Transverse colon (tissue), 4 donors: ENCODE measurements at regions not wholly inside any gene's neighbourhood (a gene's known extent, or its start where the extent isn't known, plus 50 kb on each side); places are given as distances from the start of the nearest gene placed in this dataset.
"Not testable (repeated sequence)": the region's sequence is repeated elsewhere in the genome, so short reads cannot be mapped to it uniquely, and the experiment has no call there.

Experiments used
- DNase-seq: peaks from one replicate; pipeline ENCODE4 v3.0.0-alpha.2; 2019
- H3K27ac ChIP-seq, 4 donors: fragments of 200-600 bp; sonication (generic); 2 replicates each; pipeline ENCODE4 v1.5.1; 2016 to 2018; ENCODE audit warnings: inconsistent platforms in 4 of 4
- H3K27me3 ChIP-seq: fragments of 200-600 bp; sonication (generic); 2 replicates; pipeline ENCODE4 v1.5.1; 2017; ENCODE audit warnings: inconsistent platforms
- H3K36me3 ChIP-seq, 4 donors: fragments of 200-600 bp; sonication (generic); 2 replicates each; pipeline ENCODE4 v1.5.1; 2017 to 2019; ENCODE audit warnings: inconsistent platforms in 4 of 4
- H3K4me1 ChIP-seq, 4 donors: fragments of 200-600 bp; sonication (generic); 2 replicates each; pipeline ENCODE4 v1.5.1; 2017 to 2020; ENCODE audit warnings: inconsistent platforms in 4 of 4
- H3K4me3 ChIP-seq, 4 donors: fragments of 200-600 bp; sonication (generic); 1 replicate in 1 of 4; 2 replicates in 3 of 4; pipeline versions ENCODE4 v1.5.1 to v1.6.1; 2017 to 2019; ENCODE audit warnings: inconsistent platforms in 4 of 4
- H3K9me3 ChIP-seq, 2 donors: fragments of 200-600 bp; sonication (generic); 2 replicates each; pipeline ENCODE4 v1.5.1; 2017 to 2019; ENCODE audit warnings: inconsistent platforms in 2 of 2
- EP300 ChIP-seq: sonication (generic); formaldehyde crosslinking; IDR thresholded peaks from one replicate; pipeline ENCODE4 v1.6.1; 2017; ENCODE audit warnings: antibody characterized with exemption, low read depth
- POLR2A ChIP-seq: fragments of 450-650 bp; IDR thresholded peaks from one replicate; pipeline ENCODE4 v1.6.1; 2016; ENCODE audit warnings: antibody characterized with exemption, mild to moderate bottlenecking, moderate library complexity
- POLR2AphosphoS5 ChIP-seq, 3 donors: sonication (generic); formaldehyde crosslinking; IDR thresholded peaks; one replicate each; pipeline ENCODE4 v1.6.1; 2016; ENCODE audit warnings: antibody characterized with exemption in 3 of 3
- WGBS, 2 donors: methylation state at CpG; one replicate each; pipeline ENCODE4 v1.1.5; 2018; ENCODE audit warnings: low coverage in 1 of 2; 5-methylcytosine and 5-hydroxymethylcytosine counted together
- in situ Hi-C, 4 donors: fragments of 200-750 bp; cut with MboI; loops; one replicate each; pipeline versions ENCODE4 v1.15.0 to v1.15.1; 2017; ENCODE audit warnings: low sequenced_read_pairs in 3 of 4, low pct_ligation_motif_present in 1 of 4, low pct_unique_long_range_greater_than_20kb in 1 of 4
- intact Hi-C: fragments of 100-400 bp; cut with DNase I; formaldehyde crosslinking; loops from one replicate; pipeline ENCODE4 v1.15.1; 2023; ENCODE audit warnings: low total_unique reads
- TF ChIP-seq, protein P1 (sequence below), 5 experiments: fragments of 200-600 bp in 3 of 5; fragments of 450-650 bp in 2 of 5; sonication (generic) in 3 of 5; IDR thresholded peaks; 1 replicate in 2 of 5; 2 replicates in 3 of 5; pipeline ENCODE4 v1.5.1; 2016 to 2017; ENCODE audit warnings: antibody characterized with exemption in 5 of 5, inconsistent platforms in 3 of 5, mild to moderate bottlenecking in 2 of 5, moderate library complexity in 1 of 5

DNA sequence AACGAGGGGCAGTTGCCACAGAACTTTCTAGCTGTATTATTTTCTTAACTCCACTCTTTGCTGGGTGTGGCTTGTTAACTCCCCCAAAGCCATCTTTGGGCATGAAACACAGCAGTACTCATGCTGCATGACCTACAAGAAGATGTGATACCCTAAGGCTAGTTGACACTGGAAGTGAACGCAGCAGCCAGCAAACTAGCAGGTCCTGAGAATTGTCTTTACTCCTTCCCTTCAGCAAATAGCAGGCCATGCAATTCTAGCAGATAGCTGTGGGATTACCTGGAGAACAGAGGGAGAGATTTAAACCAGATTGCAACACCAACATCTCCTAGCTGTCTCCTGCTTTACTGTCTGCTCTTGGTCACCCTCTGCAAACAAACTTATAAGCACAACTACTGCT, 688.0 kb upstream of the ZWINT start:
- no peaks in the 10 kb centered on the region for H3K27me3 ChIP-seq
- WGBS, 2 donors, result 30 to 47% methylated on average over 1 to 2 of the region's 2 CpGs
- no peak overlapping the region for H3K4me3 ChIP-seq
- no peak overlapping the region for H3K27ac ChIP-seq
- no peak for TF ChIP-seq POLR2AphosphoS5 (IDR thresholded peaks at IDR 0.05)
- TF ChIP-seq, protein P1, sequence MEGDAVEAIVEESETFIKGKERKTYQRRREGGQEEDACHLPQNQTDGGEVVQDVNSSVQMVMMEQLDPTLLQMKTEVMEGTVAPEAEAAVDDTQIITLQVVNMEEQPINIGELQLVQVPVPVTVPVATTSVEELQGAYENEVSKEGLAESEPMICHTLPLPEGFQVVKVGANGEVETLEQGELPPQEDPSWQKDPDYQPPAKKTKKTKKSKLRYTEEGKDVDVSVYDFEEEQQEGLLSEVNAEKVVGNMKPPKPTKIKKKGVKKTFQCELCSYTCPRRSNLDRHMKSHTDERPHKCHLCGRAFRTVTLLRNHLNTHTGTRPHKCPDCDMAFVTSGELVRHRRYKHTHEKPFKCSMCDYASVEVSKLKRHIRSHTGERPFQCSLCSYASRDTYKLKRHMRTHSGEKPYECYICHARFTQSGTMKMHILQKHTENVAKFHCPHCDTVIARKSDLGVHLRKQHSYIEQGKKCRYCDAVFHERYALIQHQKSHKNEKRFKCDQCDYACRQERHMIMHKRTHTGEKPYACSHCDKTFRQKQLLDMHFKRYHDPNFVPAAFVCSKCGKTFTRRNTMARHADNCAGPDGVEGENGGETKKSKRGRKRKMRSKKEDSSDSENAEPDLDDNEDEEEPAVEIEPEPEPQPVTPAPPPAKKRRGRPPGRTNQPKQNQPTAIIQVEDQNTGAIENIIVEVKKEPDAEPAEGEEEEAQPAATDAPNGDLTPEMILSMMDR (IDR thresholded peaks at IDR 0.05), result no peak
- no peak for TF ChIP-seq POLR2A
- TF ChIP-seq EP300, result no peak
- in situ Hi-C loops, result no loop called here
- intact Hi-C loops, result no loop called here
- H3K9me3 ChIP-seq, result no peaks in the 10 kb centered on the region
- no peaks in the 10 kb centered on the region for H3K4me1 ChIP-seq
- no peak for DNase-seq
- H3K36me3 ChIP-seq, result no peaks in the 10 kb centered on the region

DNA sequence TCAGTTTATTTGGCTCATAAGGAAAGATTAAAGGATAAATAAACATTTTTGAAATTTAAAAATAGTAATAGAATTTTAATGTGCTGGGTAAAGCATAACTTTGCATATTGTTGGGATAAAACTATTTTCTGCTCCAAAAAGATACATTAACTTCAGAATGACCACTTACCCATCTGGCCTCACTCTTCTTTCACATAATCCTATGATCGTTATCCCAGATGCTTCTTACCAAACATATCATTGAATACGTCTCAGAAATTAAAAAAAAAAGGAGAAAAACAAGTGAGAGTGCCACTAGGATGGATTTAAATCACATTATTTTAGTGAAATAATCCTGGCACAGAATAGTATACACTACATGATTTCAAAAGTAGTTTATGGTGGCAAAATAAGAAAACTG, 677.5 kb upstream of the ZWINT start:
- Histone ChIP-seq H3K4me3 (no peak overlapping the region), H3K27me3 (no peaks in the 10 kb centered on the region), H3K4me1 (no peaks in the 10 kb centered on the region), H3K27ac (no peak overlapping the region), H3K9me3 (no peaks in the 10 kb centered on the region), H3K36me3 (no peaks in the 10 kb centered on the region)
- WGBS, 2 donors, result 79 to 85% methylated on average over 2 of the region's 2 CpGs
- in situ Hi-C loops (no loop called here), intact Hi-C loops (no loop called here)
- no peak for TF ChIP-seq EP300
- DNase-seq, result no peak

DNA sequence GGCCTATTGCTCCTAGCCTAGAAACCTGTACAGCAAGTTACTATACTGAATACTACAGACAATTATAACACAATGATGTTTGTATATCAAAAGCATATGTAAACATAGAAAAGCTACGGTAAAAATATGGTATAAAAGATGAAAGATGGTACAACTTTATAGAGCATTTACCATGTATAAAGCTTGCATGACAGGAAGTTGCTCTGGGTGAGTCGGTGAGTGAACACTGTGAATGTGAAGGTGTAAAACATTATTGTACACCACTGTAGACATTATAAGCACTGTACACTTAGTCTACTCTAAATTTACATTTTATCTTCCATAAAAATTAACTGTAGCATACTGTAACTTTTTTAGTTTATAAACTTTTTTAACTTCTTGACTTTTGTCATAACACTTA, 674.3 kb upstream of the ZWINT start:
- WGBS, 2 donors, result 38 to 46% methylated on average over 2 of the region's 2 CpGs
- TF ChIP-seq POLR2A (no peak), POLR2AphosphoS5 (IDR thresholded peaks at IDR 0.05) (no peak), EP300 (no peak)
- TF ChIP-seq, protein P1 (IDR thresholded peaks at IDR 0.05), result no peak
- no peaks in the 10 kb centered on the region for H3K36me3 ChIP-seq
- H3K27ac ChIP-seq, result no peak overlapping the region
- no peaks in the 10 kb centered on the region for H3K4me1 ChIP-seq
- H3K9me3 ChIP-seq, result peaks cover 7 to 9% of the 10 kb centered on the region in 2 donors
- intact Hi-C loops (no loop called here), in situ Hi-C loops (no loop called here)
- no peaks in the 10 kb centered on the region for H3K27me3 ChIP-seq
- DNase-seq, result no peak
- no peak overlapping the region for H3K4me3 ChIP-seq

GRCh38 chr10:57032301-57032700, 671.2 kb upstream of the ZWINT start:
- intact Hi-C loops, H3K36me3 ChIP-seq, in situ Hi-C loops, DNase-seq, H3K4me1 ChIP-seq, H3K4me3 ChIP-seq, H3K27me3 ChIP-seq, H3K27ac ChIP-seq, H3K9me3 ChIP-seq: not testable (repeated sequence)
- 83 to 87% methylated on average over 2 to 5 of the region's 5 CpGs for WGBS, 2 donors

- no peaks in the 10 kb centered on the region for H3K4me1 ChIP-seq
- peaks cover 7 to 9% of the 10 kb centered on the region in 2 donors for H3K9me3 ChIP-seq
- no peak overlapping the region for H3K4me3 ChIP-seq
- TF ChIP-seq POLR2A (no peak), EP300 (no peak), POLR2AphosphoS5 (IDR thresholded peaks at IDR 0.05) (no peak)
- TF ChIP-seq, protein P1 (IDR thresholded peaks at IDR 0.05), result no peak
- intact Hi-C loops (no loop called here), in situ Hi-C loops (no loop called here)
- no peak overlapping the region for H3K27ac ChIP-seq
- WGBS, 2 donors, result 88 to 95% methylated on average over 3 to 4 of the region's 4 CpGs
- H3K27me3 ChIP-seq, result no peaks in the 10 kb centered on the region
- DNase-seq, result no peak
- no peaks in the 10 kb centered on the region for H3K36me3 ChIP-seq
Observed at GRCh38 chr10:57031346-57031745, 670.3 kb upstream of the ZWINT start.
